ENCODE measurements at regions not wholly inside any gene's neighbourhood (a gene's known extent, or its start where the extent isn't known, plus 50 kb on each side); places are given as distances from the start of the nearest gene placed in this dataset.
"Not testable (repeated sequence)": the region's sequence is repeated elsewhere in the genome, so short reads cannot be mapped to it uniquely, and the experiment has no call there.

GRCh38 chr9:135282808-135283207, 195.3 kb downstream of the OLFM1 start:
- Histone ChIP-seq H3K9me3 (no peaks in the 10 kb centered on the region), H3K36me3 (no peaks in the 10 kb centered on the region), H3K4me1 (peaks cover 0 to 16% (median 8%) of the 10 kb centered on the region in 9 donors), H3K4me3 (no peak overlapping the region), H3K27ac (no peak overlapping the region), H3K27me3 (peaks cover 0 to 20% (median 0%) of the 10 kb centered on the region in 7 donors)
- DNase-seq (no peak), ATAC-seq (no peak)
- 73 to 82% methylated on average over 4 of the region's 4 CpGs for WGBS, 2 donors
- intact Hi-C loops (cut with DNase I): no loop called here
- TF ChIP-seq CTCF (IDR thresholded peaks at IDR 0.05): no peak

- intact Hi-C loops (cut with DNase I): no loop called here
- Histone ChIP-seq H3K9me3 (no peaks in the 10 kb centered on the region), H3K27me3 (peaks cover 0 to 18% (median 4%) of the 10 kb centered on the region in 7 donors), H3K4me1 (peaks cover 0 to 16% (median 8%) of the 10 kb centered on the region in 9 donors), H3K27ac (no peak overlapping the region), H3K36me3 (no peaks in the 10 kb centered on the region), H3K4me3 (no peak overlapping the region)
- WGBS, 2 donors: 64 to 66% methylated on average over 15 of the region's 15 CpGs
- no peak for ATAC-seq
- TF ChIP-seq CTCF (IDR thresholded peaks at IDR 0.05): no peak
- no peak for DNase-seq
Observed at GRCh38 chr9:135283671-135284070, 195.9 kb upstream of the PPP1R26 start.

GRCh38 chr9:135284386-135285134, 195.0 kb upstream of the PPP1R26 start:
- DNase-seq: no peak
- Histone ChIP-seq H3K36me3 (no peaks in the 10 kb centered on the region), H3K9me3 (no peaks in the 10 kb centered on the region), H3K27ac (no peak overlapping the region), H3K4me3 (no peak overlapping the region), H3K27me3 (peaks cover 0 to 16% (median 7%) of the 10 kb centered on the region in 7 donors), H3K4me1 (peaks cover 0 to 17% (median 10%) of the 10 kb centered on the region in 9 donors)
- intact Hi-C loops (cut with DNase I): no loop called here
- no peak for TF ChIP-seq CTCF (IDR thresholded peaks at IDR 0.05)
- WGBS, 2 donors: 78 to 79% methylated on average over 13 of the region's 13 CpGs
- ATAC-seq: no peak

- H3K4me3 ChIP-seq; ATAC-seq; intact Hi-C loops (cut with DNase I); DNase-seq; H3K27ac ChIP-seq; H3K9me3 ChIP-seq; H3K36me3 ChIP-seq: not testable (repeated sequence)
- Histone ChIP-seq H3K4me1 (peaks cover 0 to 29% (median 16%) of the 10 kb centered on the region in 9 donors), H3K27me3 (peaks cover 0 to 14% (median 10%) of the 10 kb centered on the region in 7 donors)
- 89 to 91% methylated on average over 33 of the region's 33 CpGs for WGBS, 2 donors
Observed at GRCh38 chr9:135286187-135286925, 193.2 kb upstream of the PPP1R26 start.

All from heart right ventricle (tissue), 16 donors.